ENCODE measurements at regions not wholly inside any gene's neighbourhood (a gene's known extent, or its start where the extent isn't known, plus 50 kb on each side); places are given as distances from the start of the nearest gene placed in this dataset.
"Not testable (repeated sequence)": the region's sequence is repeated elsewhere in the genome, so short reads cannot be mapped to it uniquely, and the experiment has no call there.

- no peak for DNase-seq
These were observed 162.6 kb upstream of the MAGI2 start for GRCh38 chr7:79615871-79616640.

GRCh38 chr7:79615466-79615865, 162.0 kb upstream of the MAGI2 start:
- DNase-seq: no peak

- no peak for DNase-seq
These were observed 159.4 kb upstream of the MAGI2 start for GRCh38 chr7:79612903-79613302.

GRCh38 chr7:79612022-79612421, 158.6 kb upstream of the MAGI2 start:
- no peak for DNase-seq

GRCh38 chr7:79610748-79611304, 157.4 kb upstream of the MAGI2 start:
- DNase-seq: peak; percentile 42

- peak; percentile 4 for DNase-seq
These were observed 156.8 kb upstream of the MAGI2 start for GRCh38 chr7:79610313-79610712.

- no peak for DNase-seq
These were observed 154.5 kb upstream of the MAGI2 start for GRCh38 chr7:79608005-79608404.

GRCh38 chr7:79604841-79605240, 151.4 kb upstream of the MAGI2 start:
- DNase-seq: no peak

- no peak for DNase-seq
These were observed 144.9 kb upstream of the MAGI2 start for GRCh38 chr7:79598351-79598750.

GRCh38 chr7:79594671-79595070, 141.2 kb upstream of the MAGI2 start:
- not testable (repeated sequence) for DNase-seq

GRCh38 chr7:79593866-79594301, 140.4 kb upstream of the MAGI2 start:
- peak; percentile 2 for DNase-seq

- no peak for DNase-seq
These were observed 137.6 kb upstream of the MAGI2 start for GRCh38 chr7:79590916-79591623.

- DNase-seq: no peak
These were observed 136.9 kb upstream of the MAGI2 start for GRCh38 chr7:79590391-79590790.

- DNase-seq: no peak
These were observed 117.4 kb upstream of the MAGI2 start for GRCh38 chr7:79570903-79571302.

- no peak for DNase-seq
These were observed 110.5 kb upstream of the MAGI2 start for GRCh38 chr7:79563821-79564522.

GRCh38 chr7:79555571-79555970, 102.1 kb upstream of the MAGI2 start:
- DNase-seq: no peak

- no peak for DNase-seq
These were observed 100.5 kb upstream of the MAGI2 start for GRCh38 chr7:79553811-79554555.

- no peak for DNase-seq
These were observed 99.0 kb upstream of the MAGI2 start for GRCh38 chr7:79552463-79552862.

GRCh38 chr7:79548727-79549126, 95.3 kb upstream of the MAGI2 start:
- no peak for DNase-seq

- no peak for DNase-seq
These were observed 93.7 kb upstream of the MAGI2 start for GRCh38 chr7:79547132-79547531.

- no peak for DNase-seq
These were observed 87.1 kb upstream of the MAGI2 start for GRCh38 chr7:79540592-79540991.

- no peak for DNase-seq
These were observed 80.7 kb upstream of the MAGI2 start for GRCh38 chr7:79534128-79534527.
